ENCODE measurements at regions not wholly inside any gene's neighbourhood (a gene's known extent, or its start where the extent isn't known, plus 50 kb on each side); places are given as distances from the start of the nearest gene placed in this dataset.

GRCh38 chr4:11589676-11590075 lies 161.0 kb upstream of the HS3ST1 start:
- H3K9me3 Mint-ChIP-seq: peaks cover 35% of the 10 kb centered on the region
- no peak overlapping the region for H3K27ac Mint-ChIP-seq
- no peaks in the 10 kb centered on the region; the same call in 1 of the 2 replicates for H3K36me3 Mint-ChIP-seq (ENCODE audit: low read depth)
- no peak for DNase-seq
- TF ChIP-seq, protein P1, sequence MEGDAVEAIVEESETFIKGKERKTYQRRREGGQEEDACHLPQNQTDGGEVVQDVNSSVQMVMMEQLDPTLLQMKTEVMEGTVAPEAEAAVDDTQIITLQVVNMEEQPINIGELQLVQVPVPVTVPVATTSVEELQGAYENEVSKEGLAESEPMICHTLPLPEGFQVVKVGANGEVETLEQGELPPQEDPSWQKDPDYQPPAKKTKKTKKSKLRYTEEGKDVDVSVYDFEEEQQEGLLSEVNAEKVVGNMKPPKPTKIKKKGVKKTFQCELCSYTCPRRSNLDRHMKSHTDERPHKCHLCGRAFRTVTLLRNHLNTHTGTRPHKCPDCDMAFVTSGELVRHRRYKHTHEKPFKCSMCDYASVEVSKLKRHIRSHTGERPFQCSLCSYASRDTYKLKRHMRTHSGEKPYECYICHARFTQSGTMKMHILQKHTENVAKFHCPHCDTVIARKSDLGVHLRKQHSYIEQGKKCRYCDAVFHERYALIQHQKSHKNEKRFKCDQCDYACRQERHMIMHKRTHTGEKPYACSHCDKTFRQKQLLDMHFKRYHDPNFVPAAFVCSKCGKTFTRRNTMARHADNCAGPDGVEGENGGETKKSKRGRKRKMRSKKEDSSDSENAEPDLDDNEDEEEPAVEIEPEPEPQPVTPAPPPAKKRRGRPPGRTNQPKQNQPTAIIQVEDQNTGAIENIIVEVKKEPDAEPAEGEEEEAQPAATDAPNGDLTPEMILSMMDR (IDR thresholded peaks at IDR 0.05): no peak
- H3K4me1 Mint-ChIP-seq (ENCODE audit: low read depth): no peaks in the 10 kb centered on the region
- no peak overlapping the region for H3K4me3 Mint-ChIP-seq
- H3K27me3 Mint-ChIP-seq (ENCODE audit: insufficient read depth): no peaks in the 10 kb centered on the region

DNA sequence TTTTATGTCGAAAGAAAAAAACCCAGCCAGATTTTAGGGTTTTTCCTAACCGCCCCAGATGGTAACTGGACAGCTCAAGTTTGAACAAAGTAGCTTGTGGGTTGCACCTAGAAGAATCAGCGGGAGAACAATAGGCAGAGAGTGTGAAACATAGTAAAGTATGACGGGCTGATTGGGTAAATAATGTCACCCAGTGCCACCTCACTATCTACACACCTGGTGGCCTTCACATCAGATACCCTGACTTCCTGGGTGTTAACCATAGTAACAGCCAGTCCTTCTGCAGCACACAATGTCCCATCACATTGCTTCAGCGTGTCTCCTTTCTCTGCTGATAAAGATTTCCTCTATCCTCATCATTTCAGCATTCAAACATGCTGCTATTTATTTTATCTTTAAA lies 159.1 kb upstream of the HS3ST1 start:
- Mint-ChIP-seq H3K4me3 (no peak overlapping the region), H3K27ac (no peak overlapping the region), H3K27me3 (ENCODE audit: insufficient read depth) (no peaks in the 10 kb centered on the region), H3K36me3 (ENCODE audit: low read depth) (no peaks in the 10 kb centered on the region; the same call in 1 of the 2 replicates), H3K9me3 (peaks cover 43% of the 10 kb centered on the region), H3K4me1 (ENCODE audit: low read depth) (no peaks in the 10 kb centered on the region)
- TF ChIP-seq, protein P1 (IDR thresholded peaks at IDR 0.05): no peak
- DNase-seq: no peak

DNA sequence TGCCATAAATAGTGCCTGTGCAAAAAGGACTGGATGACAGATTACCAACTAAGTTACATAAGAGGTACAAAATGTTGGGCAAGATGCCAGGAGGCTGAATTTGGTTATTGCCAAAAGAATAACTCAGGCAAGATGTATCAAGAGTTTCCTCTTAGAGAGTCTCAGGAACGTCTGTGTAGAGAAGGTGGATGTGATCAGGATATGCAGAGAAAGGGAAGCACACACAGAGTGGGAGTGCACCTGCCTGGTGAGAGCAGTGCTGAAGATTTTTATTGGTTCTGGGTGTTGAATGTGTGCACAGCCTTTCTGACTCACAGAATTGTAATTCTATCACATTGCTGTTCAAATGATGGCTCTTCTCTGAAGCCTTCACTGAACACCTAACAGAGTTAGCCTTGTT lies 156.8 kb upstream of the HS3ST1 start:
- no peak for DNase-seq
- no peak overlapping the region for H3K4me3 Mint-ChIP-seq
- peaks cover 50% of the 10 kb centered on the region for H3K9me3 Mint-ChIP-seq
- H3K36me3 Mint-ChIP-seq (ENCODE audit: low read depth): no peaks in the 10 kb centered on the region; the same call in 1 of the 2 replicates
- H3K27me3 Mint-ChIP-seq (ENCODE audit: insufficient read depth): no peaks in the 10 kb centered on the region
- no peaks in the 10 kb centered on the region for H3K4me1 Mint-ChIP-seq (ENCODE audit: low read depth)
- no peak overlapping the region for H3K27ac Mint-ChIP-seq
- TF ChIP-seq, protein P1 (IDR thresholded peaks at IDR 0.05): no peak

- H3K27ac Mint-ChIP-seq: no peak overlapping the region
- H3K36me3 Mint-ChIP-seq (ENCODE audit: low read depth): no peaks in the 10 kb centered on the region; the same call in 1 of the 2 replicates
- no peaks in the 10 kb centered on the region for H3K4me1 Mint-ChIP-seq (ENCODE audit: low read depth)
- no peak overlapping the region for H3K4me3 Mint-ChIP-seq
- no peaks in the 10 kb centered on the region for H3K27me3 Mint-ChIP-seq (ENCODE audit: insufficient read depth)
- peaks cover 13% of the 10 kb centered on the region for H3K9me3 Mint-ChIP-seq
- DNase-seq: no peak
- TF ChIP-seq, protein P1 (IDR thresholded peaks at IDR 0.05): no peak
Observed at GRCh38 chr4:11568511-11568910, 139.8 kb upstream of the HS3ST1 start.

DNA sequence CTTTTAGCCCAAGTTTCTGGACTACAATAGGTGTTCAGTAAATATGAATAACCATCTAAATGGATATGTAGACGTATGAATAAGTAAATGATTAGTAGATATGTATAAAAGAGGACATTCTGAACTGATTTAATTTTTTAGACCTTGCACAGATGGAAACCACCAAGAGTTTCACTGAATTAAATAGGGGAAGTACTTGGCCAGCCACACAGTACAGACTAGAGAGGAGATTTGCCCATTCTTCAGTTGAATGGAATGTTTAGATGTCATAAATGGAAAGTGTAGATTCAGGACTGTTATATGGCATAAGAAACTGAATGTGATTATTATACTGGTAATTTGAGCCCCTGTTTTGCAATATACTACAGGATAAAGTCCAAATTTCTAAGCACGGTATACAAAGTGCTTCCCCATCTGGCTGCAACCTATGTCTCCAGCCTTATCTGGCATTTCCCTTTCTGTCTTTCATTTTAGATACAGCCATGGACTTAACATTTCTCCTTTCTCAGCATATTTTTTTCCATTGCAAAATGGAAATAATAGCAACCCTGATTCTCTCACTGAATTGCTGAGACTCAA lies 137.8 kb upstream of the HS3ST1 start:
- H3K36me3 Mint-ChIP-seq (ENCODE audit: low read depth): no peaks in the 10 kb centered on the region; the same call in 1 of the 2 replicates
- no peak overlapping the region for H3K4me3 Mint-ChIP-seq
- TF ChIP-seq, protein P1 (IDR thresholded peaks at IDR 0.05): no peak

More for the DNA sequence above, 137.8 kb upstream of the HS3ST1 start:
- Mint-ChIP-seq H3K27ac (no peak overlapping the region), H3K4me1 (ENCODE audit: low read depth) (no peaks in the 10 kb centered on the region), H3K27me3 (ENCODE audit: insufficient read depth) (no peaks in the 10 kb centered on the region), H3K9me3 (peaks cover 7% of the 10 kb centered on the region)
- DNase-seq: no peak
